OCI-M2 (cell line): ENCODE measurements at regions not wholly inside any gene's neighbourhood (a gene's known extent, or its start where the extent isn't known, plus 50 kb on each side); places are given as distances from the start of the nearest gene placed in this dataset.
"Not testable (repeated sequence)": the region's sequence is repeated elsewhere in the genome, so short reads cannot be mapped to it uniquely, and the experiment has no call there.

Source experiments
- DNase-seq: peaks from one replicate; lab custom pipeline; 2025; ENCODE audit not compliant: unreplicated experiment; lab: John Stamatoyannopoulos, UW

DNA sequence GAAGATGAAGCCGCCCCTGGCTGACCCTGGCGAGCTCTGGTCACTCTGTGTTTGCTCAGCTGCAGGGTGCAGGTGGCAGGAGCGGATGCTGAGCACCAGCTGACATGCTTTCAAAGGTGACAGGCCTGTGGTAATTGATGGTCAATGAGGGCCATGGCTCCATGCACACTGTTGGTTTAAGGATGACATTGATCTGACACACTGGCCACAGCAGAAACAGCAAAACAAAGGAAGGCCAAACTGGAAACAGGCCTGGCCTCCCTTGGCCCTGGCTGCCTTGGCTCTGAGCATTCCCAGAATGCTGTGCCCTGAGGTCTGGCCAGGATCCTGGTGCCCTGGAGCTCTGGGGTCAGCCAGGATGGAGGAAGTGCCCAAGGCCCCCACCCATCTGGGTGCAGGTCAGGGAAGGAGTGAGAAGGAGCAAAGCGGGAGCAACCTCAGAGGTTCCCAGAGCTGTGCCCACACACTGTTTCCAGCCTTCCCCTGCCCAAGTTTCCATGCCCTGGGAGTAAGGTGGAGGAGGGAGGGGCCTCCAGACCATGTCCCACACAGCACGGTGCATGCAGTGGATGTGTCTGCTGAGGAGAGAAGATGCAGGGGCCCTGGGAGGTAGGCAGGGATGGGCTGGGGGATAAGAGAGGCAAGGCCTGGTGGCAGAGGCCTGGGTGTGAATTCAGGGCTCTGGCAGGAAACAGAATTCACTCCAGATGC lies 302.2 kb downstream of the RPS24 start:
- DNase-seq = no peak

DNA sequence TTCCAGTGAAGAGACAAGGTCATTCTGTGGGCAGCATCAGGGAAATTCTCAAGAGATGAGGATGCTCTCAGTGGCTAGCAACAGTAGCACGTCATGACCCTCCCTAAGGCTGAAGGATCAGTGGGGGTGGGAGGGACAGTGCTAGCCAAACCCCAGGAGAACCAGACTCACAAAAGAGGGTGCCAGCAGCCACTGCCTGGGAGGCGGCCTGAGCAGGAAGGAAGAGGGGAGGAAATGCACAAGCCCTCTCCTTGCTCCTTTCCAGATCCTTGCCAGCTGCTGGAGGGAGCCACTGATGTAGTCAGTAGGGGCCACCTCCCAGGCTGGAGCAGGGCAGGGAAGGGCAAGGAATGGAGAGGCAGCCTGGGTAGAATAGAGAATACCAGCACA lies 302.7 kb downstream of the RPS24 start:
- no peak for DNase-seq

DNA sequence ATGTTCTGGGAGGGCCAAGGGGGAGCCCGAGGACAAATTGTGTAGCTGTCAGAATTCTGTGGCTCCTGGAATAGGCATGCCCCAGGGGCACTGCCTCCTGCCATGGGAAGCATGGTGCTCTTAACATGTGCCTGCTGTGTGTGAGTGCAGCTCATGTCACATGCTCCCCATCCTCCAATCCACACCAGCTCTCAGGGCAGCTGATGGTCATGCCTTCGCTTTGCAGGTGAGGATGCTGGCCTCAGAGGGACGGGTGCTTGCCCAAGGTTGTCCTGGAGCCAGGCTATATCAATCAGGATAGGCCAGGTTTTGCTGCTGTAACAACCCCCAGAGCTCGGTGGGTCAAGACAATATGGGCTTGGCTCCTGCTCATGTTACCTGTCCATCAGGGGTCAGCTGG lies 303.4 kb downstream of the RPS24 start:
- no peak for DNase-seq

DNA sequence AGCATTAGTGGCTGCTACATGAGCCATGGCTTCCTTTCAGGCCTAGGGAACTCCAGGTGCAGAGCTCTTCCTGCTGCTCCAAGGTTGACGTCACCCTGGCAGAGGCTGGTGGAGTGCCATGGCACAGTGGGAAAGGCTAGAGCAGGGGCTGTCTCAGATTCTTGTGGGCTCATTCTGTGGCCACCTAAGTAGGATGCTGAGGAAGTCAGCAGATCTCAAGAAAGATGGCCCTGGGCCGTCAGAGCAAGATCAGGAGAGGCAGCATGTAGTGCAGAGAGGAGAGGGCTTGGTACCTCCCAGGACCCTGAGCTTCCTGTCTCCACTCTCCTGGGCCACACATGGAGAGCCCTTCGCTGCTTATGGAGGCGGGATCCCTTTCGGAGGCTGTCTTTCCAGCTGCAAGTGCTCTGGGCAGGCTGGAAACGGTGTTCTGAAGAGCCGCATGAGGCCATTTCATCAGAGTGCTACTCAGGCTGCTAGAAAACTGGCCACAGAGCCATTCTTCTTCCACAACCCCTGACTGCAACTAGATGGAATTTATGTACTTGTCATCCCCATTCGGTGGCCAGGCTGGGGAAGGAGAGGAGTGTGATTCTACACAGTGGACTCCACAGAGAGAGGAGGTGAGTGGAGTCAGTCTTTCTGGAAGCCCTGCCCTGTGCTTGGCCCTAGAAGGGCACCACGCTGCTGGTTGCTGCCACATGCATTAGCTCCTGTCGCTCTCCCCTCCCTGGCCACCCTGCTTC lies 304.2 kb downstream of the RPS24 start:
- DNase-seq = no peak

DNA sequence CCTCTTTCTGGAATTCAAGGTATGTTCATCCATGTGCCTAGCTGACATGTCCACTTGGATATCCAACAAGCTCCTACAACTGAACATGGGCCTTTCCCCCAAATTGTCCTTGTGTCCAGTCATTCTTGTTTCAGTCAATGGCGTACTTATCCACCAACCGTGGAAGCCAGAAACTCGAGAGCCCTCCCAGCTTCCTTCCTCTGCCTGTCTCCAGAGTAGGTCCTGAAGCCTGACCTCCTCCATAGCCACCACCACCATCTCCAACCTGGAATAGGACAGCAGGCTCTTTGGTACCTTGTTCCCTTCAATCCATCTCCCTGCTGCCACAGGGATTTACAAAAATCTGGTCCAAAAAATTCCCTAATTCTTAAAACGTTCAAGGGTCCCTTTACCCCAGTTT lies 305.1 kb downstream of the RPS24 start:
- no peak for DNase-seq

DNA sequence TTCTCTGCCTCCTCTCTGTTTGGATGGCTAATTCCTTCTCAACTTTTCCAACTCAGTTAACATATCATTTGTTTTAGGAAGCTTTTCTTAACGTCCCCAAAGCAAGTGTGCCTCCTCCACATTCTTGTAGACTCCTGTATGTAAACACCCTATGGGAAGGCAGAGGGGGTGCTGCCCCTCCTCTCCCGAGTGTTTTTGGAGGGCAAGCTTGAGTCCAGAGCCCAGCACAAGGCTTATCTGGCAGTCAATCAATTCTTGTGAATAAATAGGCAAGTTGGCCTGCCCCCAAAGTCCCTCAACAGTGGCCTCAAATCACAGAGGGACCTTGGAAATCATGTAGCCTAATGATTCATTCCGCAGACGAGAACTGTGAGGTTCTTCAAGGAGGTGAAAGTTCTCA lies 305.6 kb downstream of the RPS24 start:
- no peak for DNase-seq

DNA sequence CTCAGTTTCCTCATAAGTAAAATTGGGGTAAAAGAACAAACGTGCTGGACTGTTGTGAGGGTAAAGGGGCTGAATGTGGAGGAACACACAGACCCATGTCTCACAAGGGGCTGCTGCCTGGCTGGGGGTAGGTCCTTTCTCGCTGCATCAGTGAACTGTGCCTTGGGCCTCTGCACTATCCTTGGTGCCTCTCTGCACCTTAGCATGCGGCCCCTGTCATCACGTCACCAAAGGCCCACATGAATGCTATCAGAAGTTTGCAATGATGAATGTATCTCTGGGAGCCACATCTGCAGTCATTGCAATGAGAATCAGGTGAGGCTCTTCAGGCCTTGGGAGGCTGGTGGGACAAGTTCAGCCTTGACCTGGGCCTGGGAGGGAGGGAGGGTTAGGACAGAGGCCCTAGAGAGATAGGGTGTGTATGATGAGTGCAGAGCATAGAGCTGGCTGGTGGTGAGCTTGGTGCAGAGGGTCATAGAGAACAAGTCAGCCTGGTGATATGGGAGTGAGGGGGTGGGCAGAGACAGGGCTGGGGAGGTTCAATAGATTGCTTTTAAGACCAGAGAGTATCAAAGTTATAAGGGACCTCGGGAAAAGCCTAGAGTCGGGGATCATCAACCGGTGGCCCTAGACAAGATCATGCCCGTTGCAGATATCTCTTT lies 308.4 kb downstream of the RPS24 start:
- no peak for DNase-seq

DNA sequence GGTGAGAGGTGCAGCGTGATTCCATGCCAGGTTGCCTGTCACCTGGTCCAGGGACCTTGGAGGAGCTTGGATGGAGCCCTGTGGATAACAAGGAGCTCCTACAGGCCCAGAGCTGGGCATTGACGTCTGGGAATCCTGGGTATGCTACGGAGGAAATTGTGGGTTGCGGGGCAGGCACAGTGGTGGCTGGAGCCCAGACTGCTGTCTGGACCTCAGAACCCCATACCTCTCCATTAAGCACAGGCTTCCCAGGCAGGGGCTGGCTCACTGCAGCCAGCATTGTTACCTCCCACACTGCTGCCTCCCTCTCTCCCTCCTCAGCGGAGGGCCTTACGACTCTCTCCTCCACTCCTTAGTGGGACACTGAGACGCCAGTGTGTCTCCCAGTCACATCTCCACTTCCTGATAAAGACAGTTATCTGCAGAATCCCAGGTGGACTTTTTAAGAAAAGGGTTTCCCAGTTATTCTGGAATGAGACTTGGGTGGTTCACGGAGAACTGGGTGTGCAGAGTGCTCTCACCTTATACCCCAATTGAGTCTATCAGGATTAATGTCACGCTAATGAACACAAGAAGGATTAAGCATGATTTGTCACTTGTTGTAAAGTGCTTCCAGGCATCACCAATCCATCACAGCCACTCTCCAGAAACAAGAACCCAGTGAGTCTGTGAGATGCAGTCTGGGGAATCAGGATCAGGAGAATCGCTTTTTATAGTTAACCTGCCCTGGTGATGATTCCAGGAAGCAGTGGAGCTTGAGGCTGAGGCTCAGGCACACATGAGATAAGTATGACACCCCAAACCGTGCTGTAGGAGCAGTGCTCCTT lies 309.4 kb downstream of the RPS24 start:
- DNase-seq = no peak

DNA sequence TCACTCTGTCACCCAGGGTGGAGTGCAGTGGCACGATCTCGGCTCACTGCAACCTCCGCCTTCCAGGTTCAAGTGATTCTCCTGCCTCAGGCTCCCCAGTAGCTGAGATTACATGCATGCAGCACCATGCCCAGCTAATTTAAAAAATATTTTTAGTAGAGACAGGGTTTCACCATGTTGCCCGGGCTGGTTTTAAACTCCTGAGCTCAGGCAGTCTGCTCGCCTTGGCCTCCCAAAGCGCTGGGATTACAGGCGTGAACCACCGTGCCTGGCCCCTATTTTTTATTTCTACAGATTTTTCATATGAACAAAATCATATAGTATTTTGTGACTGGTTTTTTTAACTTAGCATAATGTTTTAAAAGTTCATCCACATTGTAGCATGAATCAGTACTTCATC lies 310.6 kb downstream of the RPS24 start:
- not testable (repeated sequence) for DNase-seq

DNA sequence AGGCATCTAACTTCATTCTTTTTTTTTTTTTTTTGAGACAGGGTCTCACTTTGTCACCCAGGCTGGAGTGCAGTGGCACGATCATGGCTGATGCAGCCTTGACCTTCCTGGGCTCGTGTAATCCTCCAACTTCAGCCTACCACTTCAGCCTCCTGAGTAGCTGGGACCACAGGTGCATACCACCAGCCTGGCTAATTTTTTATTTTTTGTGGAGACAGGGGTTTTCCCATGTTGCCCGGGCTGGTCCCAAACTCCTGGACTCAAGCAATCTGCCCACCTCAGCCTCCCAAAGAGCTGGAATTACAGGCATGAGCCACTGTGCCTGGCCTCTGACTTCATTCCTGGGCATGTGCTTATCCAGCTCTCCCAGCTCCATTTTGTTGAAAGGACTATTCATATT lies 311.9 kb downstream of the RPS24 start:
- DNase-seq = not testable (repeated sequence)

DNA sequence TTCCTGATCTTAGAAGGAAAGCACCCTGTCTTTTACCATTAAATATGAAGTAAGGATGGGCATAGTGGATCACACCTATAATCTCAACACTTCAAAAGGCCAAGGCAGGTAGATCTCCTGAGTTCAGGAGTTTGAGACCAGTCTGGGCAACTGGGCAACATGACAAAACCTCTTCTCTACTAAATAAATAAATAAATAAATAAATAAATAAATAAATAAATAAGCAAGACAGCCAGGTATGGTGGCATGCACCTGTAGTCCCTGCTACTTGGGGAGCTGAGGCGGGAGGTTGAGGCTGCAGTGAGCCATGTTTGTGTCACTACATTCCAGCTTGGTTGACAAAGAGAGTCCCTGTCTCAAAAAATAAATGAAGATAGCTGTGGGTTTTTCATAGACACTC lies 313.1 kb downstream of the RPS24 start:
- no peak for DNase-seq

DNA sequence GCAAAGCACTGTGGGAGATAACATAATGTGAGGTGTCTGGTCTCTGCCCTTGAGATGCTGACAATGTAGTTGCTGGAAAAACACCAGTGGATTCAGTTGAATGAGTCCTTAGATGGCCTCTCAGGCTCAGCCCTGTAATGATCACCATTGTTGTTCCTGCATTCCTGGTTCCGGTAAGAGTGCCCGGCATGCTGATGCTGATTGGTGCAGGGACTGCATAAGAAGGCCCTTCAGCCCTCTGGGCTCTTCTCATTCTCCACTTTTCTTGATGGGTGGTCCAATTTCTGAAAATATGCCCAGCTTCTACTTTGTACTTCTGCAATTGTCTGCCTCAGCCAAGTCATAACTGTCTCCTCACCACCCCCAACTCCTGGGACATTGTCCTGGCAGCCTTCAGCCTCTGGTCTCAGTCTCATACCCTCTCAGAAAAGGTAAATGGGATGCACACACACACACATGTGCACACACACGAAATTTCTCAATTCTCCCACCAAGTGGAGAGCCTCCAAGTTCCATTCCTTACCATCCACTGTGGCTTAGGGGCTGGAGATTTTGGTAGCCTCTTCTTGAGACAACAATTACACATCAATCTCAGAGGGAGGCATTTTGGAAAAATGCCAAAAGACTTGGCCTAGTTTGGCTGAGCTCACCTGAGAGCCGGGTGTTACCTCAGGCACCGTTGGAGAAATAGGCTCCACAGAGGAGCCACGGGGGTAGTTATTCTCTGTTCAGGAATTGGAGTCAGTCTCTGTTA lies 314.9 kb downstream of the RPS24 start:
- no peak for DNase-seq

DNA sequence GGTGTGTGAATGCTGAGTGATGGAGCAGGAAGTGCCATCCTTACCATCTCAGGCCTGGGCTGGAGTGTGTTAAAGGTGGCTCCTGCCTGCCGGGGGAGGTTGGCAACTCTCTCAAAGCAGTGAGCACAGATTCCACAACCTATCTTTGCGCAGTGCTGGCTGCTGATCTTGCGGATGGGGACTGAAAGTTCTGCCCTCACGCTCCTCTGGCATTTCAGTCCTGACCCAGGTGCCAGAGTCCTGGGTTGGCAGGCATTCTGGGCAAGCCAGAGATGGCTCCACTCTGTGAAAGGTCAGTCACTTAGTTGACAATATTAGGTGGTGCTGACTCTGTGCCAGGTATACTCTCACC lies 315.5 kb downstream of the RPS24 start:
- no peak for DNase-seq

DNA sequence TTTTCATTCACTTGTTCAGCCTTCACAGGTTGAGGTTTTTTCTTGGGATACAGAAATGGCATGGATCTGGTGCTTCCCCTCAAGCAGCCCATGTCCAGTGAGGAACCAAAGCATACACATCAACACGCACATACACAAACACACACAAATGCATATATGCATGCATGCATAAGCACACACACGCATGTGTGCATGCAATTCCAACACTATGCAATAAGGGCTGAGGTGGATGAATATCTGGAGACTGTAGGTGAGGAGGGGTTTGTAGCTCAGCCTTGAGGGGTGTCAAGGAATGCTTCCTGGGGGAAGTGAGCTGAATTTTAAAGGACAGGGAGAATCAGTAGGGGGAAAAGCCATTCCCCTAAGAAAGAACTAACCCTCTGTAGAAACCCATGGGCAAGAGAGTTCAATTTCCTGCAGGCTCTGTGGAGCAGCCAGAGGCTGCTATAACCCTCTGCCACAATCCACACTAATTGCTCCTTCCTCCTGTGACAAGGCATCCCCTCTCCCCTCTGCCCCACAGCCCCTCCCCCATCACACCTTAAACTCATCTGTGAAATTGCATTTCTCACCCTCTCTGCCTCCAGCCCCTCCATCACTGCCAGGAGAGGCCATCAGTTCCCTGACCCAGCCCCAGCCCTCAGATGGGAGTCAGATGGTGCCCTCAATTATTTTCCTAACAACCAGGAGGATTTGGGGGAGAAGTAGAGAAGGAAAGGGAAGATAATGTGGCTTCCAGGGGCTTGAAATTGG lies 316.4 kb downstream of the RPS24 start:
- DNase-seq = no peak

DNA sequence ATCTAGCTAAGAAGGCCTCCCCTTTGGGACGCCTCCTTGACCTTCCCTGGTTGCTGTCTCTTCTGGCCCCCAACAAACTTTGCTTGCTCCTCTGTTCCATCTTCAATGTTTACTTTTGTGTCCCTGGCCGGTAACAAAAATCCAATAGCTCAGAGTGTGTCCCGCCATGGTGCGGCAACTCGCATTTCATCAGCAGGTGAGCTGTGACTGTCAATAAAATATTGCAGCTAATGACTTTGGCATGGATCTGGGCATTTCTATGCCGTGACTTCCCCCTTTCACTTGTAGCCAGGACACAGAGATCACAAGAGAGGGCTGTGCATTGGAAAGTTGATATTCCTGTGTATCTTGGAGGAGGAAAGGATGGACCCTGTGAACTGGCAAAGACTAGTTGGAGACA lies 317.6 kb downstream of the RPS24 start:
- DNase-seq = no peak

DNA sequence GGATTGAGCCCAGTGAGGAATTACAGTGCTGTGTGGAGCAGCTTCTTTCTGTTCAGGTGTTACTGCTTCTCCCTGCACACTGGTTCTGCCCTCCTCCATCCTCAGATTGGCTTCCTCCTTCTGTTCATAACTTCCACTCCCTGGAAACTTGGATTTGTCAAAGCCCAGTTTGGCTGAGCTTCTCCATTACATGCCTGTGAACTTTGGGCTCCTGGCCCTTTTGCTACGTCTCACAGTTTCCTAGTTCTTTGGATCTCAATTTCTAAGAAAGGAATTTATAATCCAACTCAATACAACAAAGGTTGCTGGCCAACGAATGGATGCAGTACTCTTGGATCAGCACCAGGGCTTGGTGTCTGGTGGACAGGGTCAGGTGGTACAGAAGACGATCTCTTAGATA lies 318.1 kb downstream of the RPS24 start:
- no peak for DNase-seq

DNA sequence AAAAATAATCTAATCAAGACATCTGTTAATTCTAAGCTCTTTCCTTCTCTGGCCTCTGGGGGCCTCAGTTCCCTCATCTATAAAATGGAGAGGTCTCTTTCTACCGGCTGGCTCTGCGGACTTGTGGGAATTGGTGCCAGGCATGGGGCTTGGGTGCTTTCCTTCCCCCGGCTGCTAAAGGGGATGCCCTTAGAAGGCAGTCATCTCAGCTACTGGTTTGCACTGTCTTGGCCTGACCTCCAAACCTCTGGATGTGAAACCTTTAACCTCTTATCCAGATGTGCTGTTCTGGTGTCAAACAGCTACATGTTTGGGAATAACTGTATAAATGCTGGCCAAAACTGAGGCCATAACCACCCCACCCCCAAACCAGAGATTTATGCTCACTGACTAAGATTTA lies 320.0 kb downstream of the RPS24 start:
- no peak for DNase-seq

DNA sequence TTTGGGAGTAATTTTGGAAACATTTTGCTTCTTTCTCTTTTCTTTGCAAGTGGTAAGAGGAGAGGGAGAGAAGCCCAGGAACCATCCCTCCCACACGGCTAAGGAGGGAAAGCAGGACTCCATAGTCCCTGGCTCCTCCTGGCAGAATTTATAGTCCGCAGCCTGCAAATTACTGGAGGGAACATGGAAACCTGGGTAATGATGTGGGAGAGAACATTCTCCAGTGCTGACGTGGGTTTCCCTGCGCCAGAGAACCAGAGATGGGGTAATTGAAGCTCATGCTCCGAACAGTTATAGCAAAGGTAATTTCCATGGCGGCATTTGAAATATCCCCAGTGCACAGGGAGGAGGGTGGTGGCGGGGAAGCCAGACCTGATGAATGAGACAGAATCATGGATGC lies 320.4 kb downstream of the RPS24 start:
- no peak for DNase-seq

DNA sequence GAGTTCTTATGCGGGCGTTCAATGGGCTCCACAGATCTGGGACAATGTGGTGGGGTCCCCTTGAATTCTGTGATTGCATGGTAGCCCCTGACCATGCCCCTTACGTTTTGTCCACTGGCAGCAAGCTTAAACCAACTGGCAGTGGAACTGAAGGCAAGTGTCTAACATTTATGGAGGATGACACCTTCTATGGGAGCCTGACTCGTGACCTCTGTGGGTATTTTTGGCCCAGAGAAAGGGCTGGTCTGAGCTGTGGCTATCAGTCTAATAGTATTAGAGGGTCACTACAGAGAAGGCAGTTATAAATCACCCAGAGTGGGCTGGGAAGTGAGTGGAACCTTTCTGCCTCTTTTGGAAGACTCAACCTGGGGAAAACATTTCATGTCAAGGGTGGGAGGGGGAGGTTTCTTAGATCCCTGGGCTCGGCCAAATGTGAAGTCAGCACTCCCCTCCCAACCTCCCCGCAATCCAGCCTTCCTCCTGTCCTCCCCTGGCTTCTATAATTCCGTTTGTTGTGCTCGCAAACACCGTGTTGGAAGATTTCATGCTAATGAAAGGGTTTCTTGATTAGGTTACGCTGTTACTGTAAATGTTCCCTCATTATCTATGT lies 322.7 kb downstream of the RPS24 start:
- DNase-seq = no peak
